Ovary (tissue), 7 donors: ENCODE measurements at regions not wholly inside any gene's neighbourhood (a gene's known extent, or its start where the extent isn't known, plus 50 kb on each side); places are given as distances from the start of the nearest gene placed in this dataset.

Experiments used
- DNase-seq, 5 donors: peaks; one replicate each; pipeline ENCODE4 v3.0.0-alpha.2; 2019 to 2020
- H3K27ac ChIP-seq, 2 donors: fragments of 200-600 bp; one replicate each; pipeline versions ENCODE4 v1.5.1 to v1.8.0; 2019 to 2022
- H3K27me3 ChIP-seq: fragments of 200-600 bp; one replicate; pipeline ENCODE4 v1.8.0; 2022
- H3K36me3 ChIP-seq: fragments of 200-600 bp; sonication (generic); one replicate; pipeline ENCODE4 v1.5.1; 2019
- H3K4me1 ChIP-seq: one replicate; pipeline ENCODE4 v1.8.1; 2013; ENCODE audit warnings: mild to moderate bottlenecking, moderate library complexity; ENCODE audit not compliant: insufficient read depth
- H3K4me3 ChIP-seq: fragments of 200-600 bp; sonication (generic); one replicate; pipeline ENCODE4 v1.5.1; 2017
- H3K9me3 ChIP-seq, 2 donors: fragments of 200-600 bp in 1 of 2; sonication (generic) in 1 of 2; one replicate each; pipeline versions ENCODE4 v1.5.1 to v1.8.1; 2013 to 2019; ENCODE audit warnings: mild to moderate bottlenecking in 1 of 2, moderate library complexity in 1 of 2
- CTCF ChIP-seq, 3 donors: fragments of 450-650 bp in 2 of 3; fragments of 200-600 bp in 1 of 3; IDR thresholded peaks; one replicate each; pipeline versions ENCODE4 v1.5.1 to v1.8.0; 2016 to 2022; ENCODE audit warnings: antibody characterized with exemption in 3 of 3, mild to moderate bottlenecking in 1 of 3
- EP300 ChIP-seq: sonication (generic); formaldehyde crosslinking; IDR thresholded peaks from one replicate; pipeline ENCODE4 v1.6.1; 2017; ENCODE audit warnings: antibody characterized with exemption
- POLR2A ChIP-seq: fragments of 450-650 bp; IDR thresholded peaks from one replicate; pipeline ENCODE4 v1.6.1; 2017; ENCODE audit warnings: antibody characterized with exemption, mild to moderate bottlenecking, moderate library complexity
- WGBS, 3 donors: extraction: QIAGEN DNeasy Blood & Tissue Kit in 1 of 3; methylation state at CpG; one replicate each; pipeline versions ENCODE4 v1.1.5 to v1.1.7; 2013 to 2017; 5-methylcytosine and 5-hydroxymethylcytosine counted together
- intact Hi-C, 4 donors: fragments of 100-400 bp; cut with DNase I; formaldehyde crosslinking; loops; one replicate each; pipeline versions ENCODE4 v1.11.0 to v1.15.1; 2022 to 2023
- donor health status: DM: no; HTN: no; CAD: no; lungs with moderate emphysema.
- donor health status: DM: no; HTN: no; CAD: no.
- donor health status: Bipolar disorder and iron deficiency.
- donor health status: DM: no; HTN: no; CAD: no.
- donor health status: DM: yes; HTN: yes; CAD: no.

GRCh38 chr13:79194727-79195126 is 211.3 kb downstream of the RBM26 start:
- WGBS, 3 donors: 91 to 97% (median 92%) methylated on average over 2 of the region's 2 CpGs
- Histone ChIP-seq H3K9me3 (no peaks in the 10 kb centered on the region), H3K27ac (no peak overlapping the region), H3K27me3 (no peaks in the 10 kb centered on the region), H3K36me3 (no peaks in the 10 kb centered on the region), H3K4me3 (no peak overlapping the region), H3K4me1 (no peaks in the 10 kb centered on the region)
- no peak for DNase-seq
- TF ChIP-seq CTCF (IDR thresholded peaks at IDR 0.05) (no peak), EP300 (no peak), POLR2A (no peak)
- intact Hi-C loops: no loop called here

DNA sequence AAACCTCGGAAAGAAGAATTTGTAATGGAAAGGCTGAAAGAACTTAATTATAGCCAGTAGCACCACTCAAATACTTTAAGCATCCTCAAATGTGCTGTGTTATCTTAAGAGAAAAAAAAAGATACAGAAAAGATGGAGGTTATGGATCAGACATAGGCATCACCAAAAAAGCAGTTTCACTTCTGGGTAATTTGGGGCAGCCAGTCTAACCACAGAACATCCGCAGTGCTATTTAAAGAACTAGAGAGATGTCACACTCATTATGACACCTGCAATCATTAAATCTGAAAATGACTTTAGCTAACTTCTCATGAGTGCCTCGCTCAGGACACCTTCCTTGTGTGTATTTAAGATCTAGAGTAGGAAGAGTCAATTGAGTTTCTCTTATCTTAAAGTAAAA is 211.8 kb downstream of the RBM26 start:
- DNase-seq: no peak
- H3K4me3 ChIP-seq: no peak overlapping the region
- H3K27ac ChIP-seq: no peak overlapping the region
- no peaks in the 10 kb centered on the region for H3K36me3 ChIP-seq
- TF ChIP-seq POLR2A (no peak), CTCF (IDR thresholded peaks at IDR 0.05) (no peak), EP300 (no peak)
- intact Hi-C loops: no loop called here
- no peaks in the 10 kb centered on the region for H3K4me1 ChIP-seq
- 83 to 86% (median 85%) methylated on average over 3 of the region's 3 CpGs for WGBS, 3 donors
- no peaks in the 10 kb centered on the region for H3K27me3 ChIP-seq
- H3K9me3 ChIP-seq: no peaks in the 10 kb centered on the region

DNA sequence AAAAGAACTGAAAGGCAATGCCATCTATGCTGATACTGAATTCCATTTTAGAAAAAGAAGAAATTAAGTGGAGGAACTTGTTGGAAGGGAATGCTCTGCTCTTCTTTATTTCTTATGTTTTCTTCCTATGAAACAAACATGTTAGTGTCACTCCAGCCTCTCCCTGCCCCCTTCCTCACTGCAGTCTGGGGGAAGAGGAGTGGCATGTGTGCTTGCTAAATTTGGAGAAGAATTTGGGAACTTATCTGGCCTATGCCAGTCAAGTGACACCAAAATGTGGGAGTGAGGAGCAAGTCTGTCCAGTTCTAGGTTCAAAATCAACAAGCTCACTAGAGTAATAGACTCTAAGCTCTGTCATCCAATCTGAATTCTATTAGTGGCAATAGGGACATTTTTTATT is 214.6 kb downstream of the RBM26 start:
- intact Hi-C loops: no loop called here
- DNase-seq: no peak
- Histone ChIP-seq H3K27me3 (no peaks in the 10 kb centered on the region), H3K27ac (no peak overlapping the region), H3K9me3 (no peaks in the 10 kb centered on the region), H3K4me3 (no peak overlapping the region), H3K36me3 (no peaks in the 10 kb centered on the region), H3K4me1 (no peaks in the 10 kb centered on the region)
- TF ChIP-seq CTCF (IDR thresholded peaks at IDR 0.05) (no peak), EP300 (no peak), POLR2A (no peak)

DNA sequence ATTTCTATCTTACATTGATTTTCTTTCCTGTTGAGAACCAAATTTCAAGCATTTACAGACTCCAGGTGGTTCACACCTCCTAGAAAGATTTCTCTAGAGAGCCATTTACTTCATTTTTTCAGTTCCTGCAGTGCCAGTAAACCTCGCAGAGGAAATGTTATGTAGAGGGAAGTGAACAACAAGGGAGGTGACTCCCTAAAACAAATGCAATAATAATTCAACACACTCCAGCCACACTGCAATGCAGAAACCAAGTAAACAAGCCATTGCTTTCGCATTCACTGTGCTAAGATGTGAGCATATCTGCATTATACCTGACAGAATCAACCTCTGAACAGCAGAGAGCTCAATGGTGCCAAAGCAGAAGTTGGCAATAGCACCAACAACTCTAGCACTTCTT is 215.1 kb downstream of the RBM26 start:
- H3K4me3 ChIP-seq: no peak overlapping the region
- intact Hi-C loops: no loop called here
- no peaks in the 10 kb centered on the region for H3K9me3 ChIP-seq
- no peak for TF ChIP-seq POLR2A
- no peak for TF ChIP-seq EP300
- no peak for TF ChIP-seq CTCF (IDR thresholded peaks at IDR 0.05)
- H3K36me3 ChIP-seq: no peaks in the 10 kb centered on the region
- no peak for DNase-seq
- no peak overlapping the region for H3K27ac ChIP-seq
- WGBS, 3 donors: 50 to 58% (median 55%) methylated on average over 2 of the region's 2 CpGs
- no peaks in the 10 kb centered on the region for H3K27me3 ChIP-seq
- H3K4me1 ChIP-seq: no peaks in the 10 kb centered on the region
